ENCODE measurements at regions not wholly inside any gene's neighbourhood (a gene's known extent, or its start where the extent isn't known, plus 50 kb on each side); places are given as distances from the start of the nearest gene placed in this dataset.

- Histone ChIP-seq H3K27ac (no peak overlapping the region), H3K4me1 (no peaks in the 10 kb centered on the region), H3K9me3 (no peaks in the 10 kb centered on the region), H3K27me3 (no peaks in the 10 kb centered on the region), H3K36me3 (no peaks in the 10 kb centered on the region), H3K4me3 (no peak overlapping the region)
- in situ Hi-C loops (cut with MboI; ENCODE audit: low pct_ligation_motif_present in 1 of 4, low pct_unique_long_range_greater_than_20kb in 1 of 4, low sequenced_read_pairs in 3 of 4), result no loop called here
- intact Hi-C loops (cut with DNase I; ENCODE audit: low total_unique reads), result no loop called here
- WGBS, 2 donors (ENCODE audit: low coverage in 1 of 2), result 86 to 87% methylated on average over 2 of the region's 2 CpGs
- no peak for DNase-seq
- TF ChIP-seq POLR2AphosphoS5 (IDR thresholded peaks at IDR 0.05) (no peak), EP300 (IDR thresholded peaks at IDR 0.05; ENCODE audit: low read depth) (no peak), CTCF (IDR thresholded peaks at IDR 0.05) (no peak), POLR2A (IDR thresholded peaks at IDR 0.05) (no peak)
Measured at GRCh38 chr13:88066847-88067246, 395.7 kb downstream of the SLITRK5 start.

DNA sequence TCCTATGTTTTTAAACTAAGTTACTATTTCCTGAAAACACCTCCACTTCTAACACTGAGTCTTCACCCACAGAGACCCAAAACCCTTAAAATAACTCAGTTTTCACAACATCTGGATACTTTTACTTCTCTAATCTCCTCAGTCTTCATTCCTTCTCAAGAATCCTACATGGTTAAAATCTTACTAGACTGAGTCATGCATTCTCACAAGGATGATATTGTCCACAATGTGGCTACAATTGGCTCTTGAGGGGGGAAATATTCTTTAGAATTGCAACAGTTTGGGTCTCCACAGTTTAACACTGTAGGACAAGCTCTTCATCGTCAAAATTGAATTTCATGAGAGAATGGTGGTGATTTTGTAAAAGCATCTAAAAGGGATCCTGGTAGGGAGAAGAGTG, 397.1 kb downstream of the SLITRK5 start:
- no peak for DNase-seq
- WGBS, 2 donors (ENCODE audit: low coverage in 1 of 2), result 94 to 100% methylated on average over 1 of the region's 1 CpG
- no peaks in the 10 kb centered on the region for H3K4me1 ChIP-seq
- TF ChIP-seq POLR2AphosphoS5 (IDR thresholded peaks at IDR 0.05), result no peak
- no peak for TF ChIP-seq POLR2A (IDR thresholded peaks at IDR 0.05)
- no peak for TF ChIP-seq CTCF (IDR thresholded peaks at IDR 0.05)
- no peak for TF ChIP-seq EP300 (IDR thresholded peaks at IDR 0.05; ENCODE audit: low read depth)
- intact Hi-C loops (cut with DNase I; ENCODE audit: low total_unique reads) (no loop called here), in situ Hi-C loops (cut with MboI; ENCODE audit: low pct_ligation_motif_present in 1 of 4, low pct_unique_long_range_greater_than_20kb in 1 of 4, low sequenced_read_pairs in 3 of 4) (no loop called here)
- H3K36me3 ChIP-seq, result no peaks in the 10 kb centered on the region
- no peaks in the 10 kb centered on the region for H3K9me3 ChIP-seq
- H3K4me3 ChIP-seq, result no peak overlapping the region
- H3K27ac ChIP-seq, result no peak overlapping the region
- H3K27me3 ChIP-seq, result no peaks in the 10 kb centered on the region

DNA sequence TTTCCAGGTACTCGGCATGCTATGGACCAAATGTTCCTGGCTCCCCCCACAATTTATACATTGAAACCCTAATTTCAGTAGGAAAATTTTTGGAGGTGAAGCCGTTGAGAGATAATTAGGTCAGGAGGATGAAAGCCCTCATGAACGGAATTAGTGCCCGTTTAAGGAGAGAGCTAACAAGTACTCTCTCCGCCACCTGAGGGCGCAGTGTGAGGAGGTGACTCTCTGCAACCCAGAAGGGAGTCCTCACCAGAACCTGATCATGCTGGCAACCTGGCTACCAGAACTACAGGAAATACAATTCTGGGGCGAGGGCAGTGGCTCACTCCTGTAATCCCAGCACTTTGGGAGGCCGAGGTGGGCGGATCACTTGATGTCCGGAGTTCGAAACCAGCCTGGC, 397.8 kb downstream of the SLITRK5 start:
- in situ Hi-C loops (cut with MboI; ENCODE audit: low pct_ligation_motif_present in 1 of 4, low pct_unique_long_range_greater_than_20kb in 1 of 4, low sequenced_read_pairs in 3 of 4), result no loop called here
- Histone ChIP-seq H3K9me3 (no peaks in the 10 kb centered on the region), H3K27ac (no peak overlapping the region), H3K4me3 (no peak overlapping the region), H3K27me3 (no peaks in the 10 kb centered on the region), H3K4me1 (no peaks in the 10 kb centered on the region), H3K36me3 (no peaks in the 10 kb centered on the region)
- WGBS, 2 donors (ENCODE audit: low coverage in 1 of 2), result 89 to 92% methylated on average over 6 to 11 of the region's 11 CpGs
- intact Hi-C loops (cut with DNase I; ENCODE audit: low total_unique reads), result no loop called here
- DNase-seq, result no peak
- TF ChIP-seq POLR2A (IDR thresholded peaks at IDR 0.05) (no peak), CTCF (IDR thresholded peaks at IDR 0.05) (no peak), POLR2AphosphoS5 (IDR thresholded peaks at IDR 0.05) (no peak), EP300 (IDR thresholded peaks at IDR 0.05; ENCODE audit: low read depth) (no peak)

- 77% methylated on average over 1 of the region's 1 CpG; no CpG with 5 or more reads in 1 of the 2 donors for whole genome bisulfite sequencing, 2 donors (ENCODE audit: low coverage in 1 of 2)
- intact Hi-C loops (cut with DNase I; ENCODE audit: low total_unique reads) (no loop called here), in situ Hi-C loops (cut with MboI; ENCODE audit: low pct_ligation_motif_present in 1 of 4, low pct_unique_long_range_greater_than_20kb in 1 of 4, low sequenced_read_pairs in 3 of 4) (no loop called here)
- no peaks in the 10 kb centered on the region for H3K9me3 ChIP-seq
- no peaks in the 10 kb centered on the region for H3K27me3 ChIP-seq
- H3K4me1 ChIP-seq, result no peaks in the 10 kb centered on the region
- DNase-seq, result no peak
- TF ChIP-seq CTCF (IDR thresholded peaks at IDR 0.05) (no peak), POLR2A (IDR thresholded peaks at IDR 0.05) (no peak), EP300 (IDR thresholded peaks at IDR 0.05; ENCODE audit: low read depth) (no peak), POLR2AphosphoS5 (IDR thresholded peaks at IDR 0.05) (no peak)
- H3K36me3 ChIP-seq, result no peaks in the 10 kb centered on the region
- H3K4me3 ChIP-seq, result no peak overlapping the region
- no peak overlapping the region for H3K27ac ChIP-seq
Measured at GRCh38 chr13:88071371-88071770, 400.2 kb downstream of the SLITRK5 start.
